HG03097 (cell line): ENCODE measurements at regions not wholly inside any gene's neighbourhood (a gene's known extent, or its start where the extent isn't known, plus 50 kb on each side); places are given as distances from the start of the nearest gene placed in this dataset.
"Not testable (repeated sequence)": the region's sequence is repeated elsewhere in the genome, so short reads cannot be mapped to it uniquely, and the experiment has no call there.

Experiments
- ATAC-seq: cut with Tn5 transposase; IDR thresholded peaks from one replicate; pipeline ENCODE4 v1.9.1; 2021; ENCODE audit not compliant: unreplicated experiment, low FRiP score

- ATAC-seq: no peak
These were observed 71.6 kb downstream of the TFAP2A start for GRCh38 chr6:10343320-10343719.

- ATAC-seq: no peak
These were observed 73.3 kb downstream of the TFAP2A start for GRCh38 chr6:10341605-10342004.

- no peak for ATAC-seq
These were observed 76.7 kb downstream of the TFAP2A start for GRCh38 chr6:10338151-10338550.

GRCh38 chr6:10337376-10337775, 77.5 kb downstream of the TFAP2A start:
- not testable (repeated sequence) for ATAC-seq

GRCh38 chr6:10332111-10332510, 82.8 kb downstream of the TFAP2A start:
- no peak for ATAC-seq

GRCh38 chr6:10331334-10331968, 83.4 kb downstream of the TFAP2A start:
- no peak for ATAC-seq

GRCh38 chr6:10330515-10330914, 84.4 kb downstream of the TFAP2A start:
- no peak for ATAC-seq

GRCh38 chr6:10323018-10323417, 91.9 kb downstream of the TFAP2A start:
- ATAC-seq: no peak

- no peak for ATAC-seq
These were observed 94.6 kb downstream of the TFAP2A start for GRCh38 chr6:10320291-10320690.

GRCh38 chr6:10316373-10316721, 98.5 kb downstream of the TFAP2A start:
- no peak for ATAC-seq

- ATAC-seq: no peak
These were observed 99.1 kb downstream of the TFAP2A start for GRCh38 chr6:10315658-10316372.

GRCh38 chr6:10315034-10315433, 99.8 kb downstream of the TFAP2A start:
- ATAC-seq: no peak

- ATAC-seq: no peak
These were observed 100.5 kb downstream of the TFAP2A start for GRCh38 chr6:10314163-10314955.

GRCh38 chr6:10313799-10314162, 101.1 kb downstream of the TFAP2A start:
- ATAC-seq: no peak

GRCh38 chr6:10312445-10312844, 102.4 kb downstream of the TFAP2A start:
- no peak for ATAC-seq

GRCh38 chr6:10311546-10312405, 103.1 kb downstream of the TFAP2A start:
- ATAC-seq: not testable (repeated sequence)

GRCh38 chr6:10310826-10311225, 104.0 kb downstream of the TFAP2A start:
- ATAC-seq: no peak

GRCh38 chr6:10310330-10310653, 104.6 kb downstream of the TFAP2A start:
- no peak for ATAC-seq

- no peak for ATAC-seq
These were observed 105.2 kb downstream of the TFAP2A start for GRCh38 chr6:10309457-10310329.

GRCh38 chr6:10307476-10307875, 107.4 kb downstream of the TFAP2A start:
- no peak for ATAC-seq
